ENCODE measurements at regions not wholly inside any gene's neighbourhood (a gene's known extent, or its start where the extent isn't known, plus 50 kb on each side); places are given as distances from the start of the nearest gene placed in this dataset.
"Not testable (repeated sequence)": the region's sequence is repeated elsewhere in the genome, so short reads cannot be mapped to it uniquely, and the experiment has no call there.

GRCh38 chr11:97548280-97548679, 1158.5 kb downstream of the JRKL start:
- DNase-seq (ENCODE audit: low read depth), result no peak
- H3K4me3 ChIP-seq (ENCODE audit: control insufficient read depth, low read depth, low read length), result no peak overlapping the region
- TF ChIP-seq CTCF (conservative IDR thresholded peaks at IDR 0.05; ENCODE audit: control insufficient read depth, insufficient read depth, low read depth, low read length), result no peak

GRCh38 chr11:97557399-97557798, 1167.6 kb downstream of the JRKL start:
- no peak for DNase-seq (ENCODE audit: low read depth)
- no peak for TF ChIP-seq CTCF (conservative IDR thresholded peaks at IDR 0.05; ENCODE audit: control insufficient read depth, insufficient read depth, low read depth, low read length)

GRCh38 chr11:97567801-97568200, 1178.0 kb downstream of the JRKL start:
- DNase-seq (ENCODE audit: low read depth), result no peak
- TF ChIP-seq CTCF (conservative IDR thresholded peaks at IDR 0.05; ENCODE audit: control insufficient read depth, insufficient read depth, low read depth, low read length), result no peak
- no peak overlapping the region for H3K4me3 ChIP-seq (ENCODE audit: control insufficient read depth, low read depth, low read length)

More at GRCh38 chr11:97557399-97557798, 1167.6 kb downstream of the JRKL start:
- H3K4me3 ChIP-seq (ENCODE audit: control insufficient read depth, low read depth, low read length), result no peak overlapping the region

GRCh38 chr11:97570636-97571035, 1180.8 kb downstream of the JRKL start:
- H3K4me3 ChIP-seq (ENCODE audit: control insufficient read depth, low read depth, low read length), result no peak overlapping the region
- DNase-seq (ENCODE audit: low read depth), result no peak
- TF ChIP-seq CTCF (conservative IDR thresholded peaks at IDR 0.05; ENCODE audit: control insufficient read depth, insufficient read depth, low read depth, low read length), result no peak

GRCh38 chr11:97573771-97574170, 1184.0 kb downstream of the JRKL start:
- DNase-seq (ENCODE audit: low read depth); H3K4me3 ChIP-seq (ENCODE audit: control insufficient read depth, low read depth, low read length): not testable (repeated sequence)

- no peak overlapping the region for H3K4me3 ChIP-seq (ENCODE audit: control insufficient read depth, low read depth, low read length)
- no peak for TF ChIP-seq CTCF (conservative IDR thresholded peaks at IDR 0.05; ENCODE audit: control insufficient read depth, insufficient read depth, low read depth, low read length)
- no peak for DNase-seq (ENCODE audit: low read depth)
Measured at GRCh38 chr11:97574976-97575665, 1185.3 kb downstream of the JRKL start.

- no peak overlapping the region for H3K4me3 ChIP-seq (ENCODE audit: control insufficient read depth, low read depth, low read length)
- no peak for TF ChIP-seq CTCF (conservative IDR thresholded peaks at IDR 0.05; ENCODE audit: control insufficient read depth, insufficient read depth, low read depth, low read length)
- no peak for DNase-seq (ENCODE audit: low read depth)
Measured at GRCh38 chr11:97607291-97608000, 1217.6 kb downstream of the JRKL start.

All from fibroblast of mammary gland (primary cell).